ENCODE measurements at regions not wholly inside any gene's neighbourhood (a gene's known extent, or its start where the extent isn't known, plus 50 kb on each side); places are given as distances from the start of the nearest gene placed in this dataset.

DNA sequence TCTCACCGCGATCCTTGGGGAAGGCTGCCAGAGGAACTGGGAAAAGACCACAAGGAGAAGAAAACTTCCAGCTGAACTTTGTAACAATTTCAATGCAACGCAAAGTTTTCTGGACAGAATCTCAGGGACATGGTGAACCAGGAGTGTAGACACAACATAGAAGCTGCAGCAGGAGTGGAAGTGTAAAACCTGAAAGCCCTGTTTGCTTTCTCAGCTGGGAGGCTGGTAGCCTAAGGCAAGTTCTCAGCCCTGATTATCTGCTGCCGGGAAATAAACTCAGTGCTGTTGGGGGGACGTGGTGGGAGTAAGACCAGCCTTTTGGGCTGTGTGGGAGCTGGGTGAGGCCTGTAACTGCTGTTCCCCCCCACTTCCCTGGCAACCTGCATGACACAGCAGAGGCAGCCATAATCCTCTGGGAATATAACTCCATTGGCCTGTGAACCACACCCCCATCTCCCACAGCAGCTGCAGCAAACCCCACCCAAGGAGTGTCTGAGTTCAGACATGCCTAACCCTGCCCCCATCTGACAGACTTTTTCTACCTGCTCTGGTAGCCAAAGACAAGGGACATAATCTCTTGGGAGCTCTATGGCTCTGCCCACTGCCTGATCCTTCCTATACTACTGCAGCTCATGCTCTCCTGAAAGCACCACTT, 106.7 kb downstream of the ZNF621 start:
- TF ChIP-seq RAD21 (IDR thresholded peaks at IDR 0.05 in 1 of 2, conservative IDR thresholded peaks at IDR 0.05 in 1 of 2; ENCODE audit: low read depth in 2 of 2, low read length in 2 of 2) (no peak), JUND (IDR thresholded peaks at IDR 0.05; ENCODE audit: low read length) (no peak), YY1 (IDR thresholded peaks at IDR 0.05; ENCODE audit: low read depth, low read length) (no peak), KDM1A (IDR thresholded peaks at IDR 0.05; ENCODE audit: borderline replicate concordance, low read length) (no peak), EZH2 (IDR thresholded peaks at IDR 0.05; ENCODE audit: low read depth, low read length, severe bottlenecking) (no peak), SIN3A (conservative IDR thresholded peaks at IDR 0.05 in 1 of 2, IDR thresholded peaks at IDR 0.05 in 1 of 2; ENCODE audit: low read depth in 1 of 2, low read length in 2 of 2) (no peak), POLR2AphosphoS5 (IDR thresholded peaks at IDR 0.05; ENCODE audit: low read depth, low read length) (no peak), SP1 (IDR thresholded peaks at IDR 0.05; ENCODE audit: low read depth, low read length) (no peak), KDM5A (IDR thresholded peaks at IDR 0.05; ENCODE audit: low read length) (no peak), POLR2A (IDR thresholded peaks at IDR 0.05; ENCODE audit: control extremely low read depth in 1 of 2, low read depth in 2 of 2, low read length in 2 of 2) (no peak), ZNF274 (IDR thresholded peaks at IDR 0.05; ENCODE audit: borderline replicate concordance, extremely low read depth, low read length) (no peak), EP300 (IDR thresholded peaks at IDR 0.05; ENCODE audit: borderline replicate concordance in 1 of 2, low read depth in 2 of 2, low read length in 2 of 2) (no peak)
- TF ChIP-seq, protein P1, sequence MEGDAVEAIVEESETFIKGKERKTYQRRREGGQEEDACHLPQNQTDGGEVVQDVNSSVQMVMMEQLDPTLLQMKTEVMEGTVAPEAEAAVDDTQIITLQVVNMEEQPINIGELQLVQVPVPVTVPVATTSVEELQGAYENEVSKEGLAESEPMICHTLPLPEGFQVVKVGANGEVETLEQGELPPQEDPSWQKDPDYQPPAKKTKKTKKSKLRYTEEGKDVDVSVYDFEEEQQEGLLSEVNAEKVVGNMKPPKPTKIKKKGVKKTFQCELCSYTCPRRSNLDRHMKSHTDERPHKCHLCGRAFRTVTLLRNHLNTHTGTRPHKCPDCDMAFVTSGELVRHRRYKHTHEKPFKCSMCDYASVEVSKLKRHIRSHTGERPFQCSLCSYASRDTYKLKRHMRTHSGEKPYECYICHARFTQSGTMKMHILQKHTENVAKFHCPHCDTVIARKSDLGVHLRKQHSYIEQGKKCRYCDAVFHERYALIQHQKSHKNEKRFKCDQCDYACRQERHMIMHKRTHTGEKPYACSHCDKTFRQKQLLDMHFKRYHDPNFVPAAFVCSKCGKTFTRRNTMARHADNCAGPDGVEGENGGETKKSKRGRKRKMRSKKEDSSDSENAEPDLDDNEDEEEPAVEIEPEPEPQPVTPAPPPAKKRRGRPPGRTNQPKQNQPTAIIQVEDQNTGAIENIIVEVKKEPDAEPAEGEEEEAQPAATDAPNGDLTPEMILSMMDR (IDR thresholded peaks at IDR 0.05; ENCODE audit: control extremely low read depth in 1 of 3, insufficient read depth in 1 of 3, low read depth in 1 of 3, low read length in 3 of 3) = no peak
